Fibroblast of the conjunctiva (primary cell): ENCODE measurements at regions not wholly inside any gene's neighbourhood (a gene's known extent, or its start where the extent isn't known, plus 50 kb on each side); places are given as distances from the start of the nearest gene placed in this dataset.
A peak's percentile ranks its signal among the peaks of the same experiment; 100 is the strongest.

Experiments
- DNase-seq: peaks from one replicate; pipeline ENCODE4 v3.0.0-alpha.2; 2010; ENCODE audit warnings: low read depth

DNA sequence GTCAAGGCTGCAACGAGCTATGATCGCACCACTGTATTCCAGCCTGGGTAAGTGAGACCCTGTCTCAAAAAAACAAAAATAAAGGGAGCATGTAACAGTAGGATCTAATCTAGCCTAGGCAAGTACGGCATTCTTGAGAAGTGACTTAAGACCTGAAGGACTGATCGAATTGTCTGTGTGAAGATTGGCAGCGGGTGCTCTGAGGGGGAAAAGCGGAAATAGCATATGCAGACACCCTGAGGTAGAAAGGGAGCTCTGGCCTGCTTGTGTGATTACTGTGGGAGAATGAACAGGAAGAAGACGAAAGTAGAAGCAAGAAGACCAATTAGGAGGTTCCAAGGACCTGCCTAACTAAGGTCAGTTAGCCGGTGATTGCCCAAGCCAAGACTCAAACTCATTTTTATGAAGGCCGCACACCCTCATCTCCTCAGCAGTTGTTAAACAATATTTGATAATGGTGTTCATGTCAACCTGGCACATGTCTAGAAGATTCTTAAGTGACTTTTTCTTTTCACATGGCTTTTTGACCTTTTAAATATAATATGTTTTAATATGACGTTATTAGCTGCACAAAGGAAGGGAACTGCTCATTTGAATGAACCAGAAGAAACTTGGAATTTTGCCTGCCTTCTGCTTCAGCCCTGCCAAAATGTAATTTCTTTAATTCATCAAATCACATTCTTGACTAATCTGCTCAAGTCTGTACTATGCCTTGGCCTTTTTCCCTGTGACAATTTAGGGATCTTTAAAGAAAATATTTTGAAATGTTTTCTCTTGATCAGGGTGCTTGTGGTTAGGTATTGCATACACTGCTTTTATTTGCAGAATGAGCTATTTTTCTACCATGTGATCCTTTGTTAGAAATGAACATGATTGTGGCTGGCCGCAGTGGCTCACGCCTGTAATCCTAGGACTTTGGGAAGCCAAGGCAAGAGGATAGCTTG lies 289.2 kb upstream of the DMRT1 start:
- peak; percentile 23 for DNase-seq

DNA sequence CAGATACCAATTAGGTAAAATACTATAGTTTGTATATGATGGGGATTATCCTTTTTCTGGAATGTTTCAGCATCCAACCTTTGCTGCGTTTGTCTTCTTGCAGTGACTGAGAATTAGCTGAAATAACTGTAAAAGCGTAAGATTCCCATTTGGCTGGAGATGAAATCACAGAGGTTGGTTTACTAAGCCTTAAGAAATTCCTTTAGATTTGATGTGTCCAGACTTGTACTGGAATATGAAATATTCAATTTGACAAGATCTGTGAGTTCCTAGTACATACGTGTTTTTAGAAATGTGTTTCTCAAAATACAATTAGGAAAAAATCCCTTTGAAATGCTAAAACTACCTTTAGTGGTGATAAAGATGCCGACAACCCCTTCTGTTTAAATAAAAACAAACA lies 286.0 kb upstream of the DMRT1 start:
- DNase-seq = no peak

DNA sequence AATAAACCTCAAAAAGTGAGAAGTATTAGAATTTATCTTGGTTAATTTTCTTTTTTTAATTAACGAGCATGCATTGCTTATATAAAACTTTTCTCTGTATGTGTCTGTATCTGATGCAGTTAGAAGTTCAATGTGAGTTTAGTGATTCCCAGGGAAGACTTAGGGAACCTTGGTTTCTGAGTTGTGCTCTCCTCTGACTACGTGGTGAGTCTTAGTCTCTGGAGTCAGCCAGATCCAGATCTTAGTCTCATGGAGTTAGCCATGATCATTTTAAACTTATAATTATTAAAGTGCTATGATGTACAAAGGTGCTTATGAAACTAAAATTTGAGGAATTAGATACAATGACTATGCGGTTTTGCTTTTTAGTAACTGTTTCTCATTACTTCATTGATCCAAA lies 285.3 kb upstream of the DMRT1 start:
- DNase-seq = no peak

GRCh38 chr9:556675-557074 lies 284.8 kb upstream of the DMRT1 start:
- no peak for DNase-seq

DNA sequence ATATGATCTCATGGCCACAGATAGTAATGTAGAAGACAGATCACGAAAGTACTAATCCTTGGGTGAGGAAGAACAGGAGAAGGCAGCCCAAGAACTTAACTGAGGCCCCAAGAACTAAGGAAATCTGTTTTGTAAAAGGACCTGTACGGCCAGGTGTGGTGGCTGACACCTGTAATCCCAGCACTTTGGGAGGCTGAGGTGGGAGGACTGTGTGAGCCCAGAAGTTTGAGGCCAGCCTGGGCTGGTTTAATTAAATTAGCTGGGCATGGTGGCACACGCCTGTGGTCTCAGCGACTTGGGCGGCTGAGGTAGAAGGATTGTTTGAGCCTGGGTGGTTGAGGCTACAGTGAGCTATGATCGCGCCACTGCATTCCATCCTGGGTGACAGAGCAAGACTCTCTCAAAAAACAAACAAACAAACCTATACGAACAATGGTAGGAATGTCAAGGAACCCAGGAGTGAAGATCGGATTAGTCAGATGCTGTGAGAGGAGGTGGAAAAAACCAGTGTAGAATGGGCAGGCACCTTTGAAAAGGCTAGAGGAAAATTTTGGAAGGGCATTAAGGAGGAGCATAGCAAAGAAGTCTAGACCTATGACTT lies 283.8 kb upstream of the DMRT1 start:
- no peak for DNase-seq

- DNase-seq = peak; percentile 72
Measured at GRCh38 chr9:561427-561826, 280.1 kb upstream of the DMRT1 start.

DNA sequence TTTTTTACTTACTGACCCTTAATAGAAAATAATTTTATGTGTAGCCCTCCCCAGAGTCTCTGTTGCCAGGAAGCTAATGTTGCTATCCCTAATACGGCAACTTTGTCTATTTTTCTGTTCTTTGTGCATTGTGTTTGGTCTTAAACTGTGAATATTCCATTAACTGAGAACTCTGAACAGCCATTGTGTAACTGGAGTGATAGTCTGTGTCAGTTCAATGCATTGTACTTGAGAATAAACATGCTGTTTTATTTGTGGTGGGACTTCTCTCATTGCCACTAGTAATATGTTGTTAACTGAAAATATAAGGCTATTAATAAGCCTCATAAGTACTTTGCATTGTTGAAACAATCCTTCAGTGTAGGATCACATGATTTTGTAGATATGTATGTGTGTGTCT lies 278.3 kb upstream of the DMRT1 start:
- DNase-seq = no peak

DNA sequence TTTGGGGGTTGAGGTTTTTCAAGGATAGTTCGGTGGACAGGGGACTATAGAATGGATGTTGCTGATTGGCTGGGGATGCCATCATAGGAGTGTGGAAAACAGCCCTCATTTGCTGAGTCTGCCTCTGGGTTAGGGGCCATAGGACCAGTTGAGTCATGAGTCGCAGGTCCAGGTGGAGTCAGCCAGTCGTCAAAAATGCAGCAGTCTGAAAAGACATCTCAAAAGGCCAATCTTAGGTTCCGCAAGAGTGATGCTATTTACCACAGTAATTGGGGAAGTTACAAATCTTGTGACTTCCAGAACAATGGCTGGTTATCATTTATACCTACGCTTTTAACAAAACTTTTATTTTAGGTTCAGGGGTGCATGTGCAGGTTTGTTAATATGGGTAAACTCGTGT lies 276.0 kb upstream of the DMRT1 start:
- DNase-seq = no peak

- DNase-seq = no peak
Measured at GRCh38 chr9:567128-567746, 274.3 kb upstream of the DMRT1 start.

DNA sequence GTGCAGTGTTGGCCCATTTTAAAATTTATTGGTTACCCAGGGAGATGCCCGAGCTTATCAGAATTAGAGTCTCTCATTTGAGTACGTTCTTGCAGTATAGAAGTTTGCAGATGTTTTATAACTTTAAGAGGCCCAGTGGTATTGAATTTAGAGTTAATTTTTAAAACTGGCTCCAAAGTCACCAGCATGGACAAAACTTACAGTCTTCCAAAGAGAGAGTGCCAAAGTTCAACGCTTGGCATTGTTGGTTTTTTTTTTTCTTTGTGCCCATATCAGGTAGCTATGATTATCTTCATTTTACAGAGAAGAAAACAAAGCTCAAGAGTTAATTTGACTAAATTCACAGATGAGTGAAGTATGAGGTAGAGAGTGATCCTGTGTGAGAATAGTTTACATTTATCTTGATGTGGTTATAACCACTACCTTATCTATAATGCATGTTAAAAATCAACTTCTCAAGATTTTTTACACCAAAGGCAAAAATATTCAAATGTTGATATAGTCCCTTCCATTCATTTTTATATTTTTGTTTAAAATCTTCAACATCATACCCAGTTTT lies 273.7 kb upstream of the DMRT1 start:
- DNase-seq = no peak

DNA sequence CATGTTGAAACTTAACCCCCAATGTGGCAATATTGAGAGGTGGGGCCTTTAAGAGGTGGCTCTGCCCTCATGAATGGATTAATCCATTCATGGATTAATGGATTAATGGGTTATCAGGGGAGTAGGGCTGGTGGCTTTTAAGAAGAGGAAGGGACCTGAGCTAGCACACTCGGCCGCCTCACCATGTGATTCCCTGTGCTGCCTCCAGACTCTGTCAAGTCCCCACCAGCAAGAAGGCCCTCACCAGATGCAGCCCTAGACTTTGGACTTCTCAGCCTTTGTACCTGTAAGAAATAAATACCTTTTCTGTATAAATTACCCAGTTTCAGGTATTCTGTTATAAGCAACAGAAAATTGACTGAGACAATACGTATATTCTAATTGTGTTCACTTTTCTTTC lies 272.2 kb upstream of the DMRT1 start:
- DNase-seq = no peak

GRCh38 chr9:570187-570586 lies 271.3 kb upstream of the DMRT1 start:
- DNase-seq = no peak

- no peak for DNase-seq
Measured at GRCh38 chr9:571066-571465, 270.4 kb upstream of the DMRT1 start.

DNA sequence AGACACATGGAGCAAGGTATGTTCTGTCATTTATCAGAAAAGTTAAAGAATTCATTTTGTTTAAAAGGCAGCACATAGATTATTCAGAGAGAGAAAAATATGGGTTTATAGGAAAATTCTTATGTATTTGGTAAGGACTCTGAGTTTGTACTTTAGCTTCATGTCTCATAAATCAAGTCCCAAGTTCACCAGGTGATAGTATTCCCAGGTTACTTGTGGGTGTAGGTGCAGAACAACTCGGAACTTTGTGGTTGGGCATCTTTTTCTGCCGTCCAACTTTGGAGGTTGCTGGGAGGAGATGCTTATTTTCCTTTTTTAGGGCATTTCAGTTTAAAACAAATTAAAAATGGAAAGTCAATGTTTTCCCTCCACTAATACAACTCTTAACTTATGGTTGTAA lies 269.8 kb upstream of the DMRT1 start:
- no peak for DNase-seq

DNA sequence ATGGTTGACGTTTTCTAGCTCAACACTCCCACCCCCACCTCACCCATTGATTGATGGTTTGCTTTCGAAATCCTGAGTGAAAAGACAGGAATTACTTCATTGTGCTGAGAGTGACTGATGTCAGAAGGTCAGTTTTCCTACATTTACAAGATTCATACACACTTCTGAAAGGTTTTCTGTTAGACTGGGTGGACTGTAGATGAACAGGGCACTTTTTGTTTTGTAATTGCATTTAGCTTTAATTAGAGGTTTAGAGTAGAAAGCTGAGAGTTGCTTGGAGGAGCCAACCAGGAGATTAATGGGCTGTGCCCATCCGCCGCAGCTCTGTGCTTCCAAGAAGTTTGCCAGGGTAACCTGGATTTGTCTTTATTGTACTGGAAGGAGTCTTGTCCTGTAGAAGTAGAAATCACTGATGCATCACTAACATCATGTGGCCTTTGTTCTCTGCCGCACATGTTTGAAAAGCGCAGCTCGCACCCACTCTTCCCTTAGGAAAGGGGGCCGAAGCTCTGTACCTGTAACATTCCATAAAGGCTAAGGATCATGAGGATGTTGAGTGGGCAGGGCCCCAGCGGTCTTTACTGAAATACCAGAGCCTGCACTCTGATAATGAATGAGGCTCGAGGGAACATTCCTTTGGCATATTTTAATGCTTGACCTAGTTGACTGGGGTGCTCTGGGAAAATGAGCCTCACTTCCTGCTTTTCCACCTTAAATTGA lies 267.6 kb upstream of the DMRT1 start:
- no peak for DNase-seq

DNA sequence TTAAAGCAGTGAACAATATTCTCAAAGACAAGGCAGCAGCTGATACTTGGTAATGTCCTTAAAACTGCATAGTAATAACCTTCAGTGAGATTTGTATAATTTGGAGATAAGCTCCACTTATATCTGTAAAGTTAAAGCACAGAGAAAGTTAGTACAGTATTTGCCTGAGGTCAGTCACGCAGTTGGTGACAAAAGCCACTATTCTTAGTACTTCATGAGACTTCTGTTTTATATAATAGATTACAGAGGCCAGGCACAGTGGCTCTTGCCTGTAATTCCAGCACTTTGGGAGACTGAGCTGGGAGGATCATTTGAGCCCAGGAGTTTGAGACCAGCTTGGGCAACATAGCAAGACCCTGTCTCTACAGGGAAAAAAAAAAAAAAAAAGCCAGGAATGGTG lies 266.4 kb upstream of the DMRT1 start:
- DNase-seq = no peak

DNA sequence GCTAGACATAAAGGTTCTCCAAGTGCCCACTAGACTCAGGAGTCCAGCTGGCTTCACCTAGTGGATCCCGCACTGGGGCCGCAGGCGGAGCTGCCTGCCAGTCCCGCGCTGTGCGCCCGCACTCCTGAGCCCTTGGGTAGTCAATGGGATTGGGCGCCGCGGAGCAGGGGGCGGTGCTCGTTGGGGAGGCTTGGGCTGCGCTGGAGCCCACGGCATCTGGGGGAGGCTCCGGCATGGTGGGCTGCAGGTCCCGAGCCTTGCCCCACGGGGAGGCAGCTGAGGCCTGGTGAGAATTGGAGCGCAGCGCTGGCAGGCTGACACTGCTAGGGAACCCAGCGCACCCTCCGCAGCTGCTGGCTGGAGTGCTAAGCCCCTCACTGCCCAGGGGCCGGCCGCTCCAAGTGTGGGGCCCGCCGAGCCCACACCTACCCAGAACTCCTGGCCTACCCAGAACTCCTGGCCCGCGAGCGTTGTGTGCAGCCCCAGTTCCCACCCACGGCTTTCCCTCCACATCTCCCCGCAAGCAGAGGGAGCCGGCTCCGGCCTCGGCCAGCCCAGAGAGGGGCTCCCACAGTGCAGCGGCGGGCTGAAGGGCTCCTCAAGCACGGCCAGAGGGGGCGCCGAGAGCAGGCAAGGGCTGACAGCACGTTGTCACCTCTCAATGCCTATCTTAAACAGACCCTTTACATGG lies 260.7 kb upstream of the DMRT1 start:
- DNase-seq = no peak

DNA sequence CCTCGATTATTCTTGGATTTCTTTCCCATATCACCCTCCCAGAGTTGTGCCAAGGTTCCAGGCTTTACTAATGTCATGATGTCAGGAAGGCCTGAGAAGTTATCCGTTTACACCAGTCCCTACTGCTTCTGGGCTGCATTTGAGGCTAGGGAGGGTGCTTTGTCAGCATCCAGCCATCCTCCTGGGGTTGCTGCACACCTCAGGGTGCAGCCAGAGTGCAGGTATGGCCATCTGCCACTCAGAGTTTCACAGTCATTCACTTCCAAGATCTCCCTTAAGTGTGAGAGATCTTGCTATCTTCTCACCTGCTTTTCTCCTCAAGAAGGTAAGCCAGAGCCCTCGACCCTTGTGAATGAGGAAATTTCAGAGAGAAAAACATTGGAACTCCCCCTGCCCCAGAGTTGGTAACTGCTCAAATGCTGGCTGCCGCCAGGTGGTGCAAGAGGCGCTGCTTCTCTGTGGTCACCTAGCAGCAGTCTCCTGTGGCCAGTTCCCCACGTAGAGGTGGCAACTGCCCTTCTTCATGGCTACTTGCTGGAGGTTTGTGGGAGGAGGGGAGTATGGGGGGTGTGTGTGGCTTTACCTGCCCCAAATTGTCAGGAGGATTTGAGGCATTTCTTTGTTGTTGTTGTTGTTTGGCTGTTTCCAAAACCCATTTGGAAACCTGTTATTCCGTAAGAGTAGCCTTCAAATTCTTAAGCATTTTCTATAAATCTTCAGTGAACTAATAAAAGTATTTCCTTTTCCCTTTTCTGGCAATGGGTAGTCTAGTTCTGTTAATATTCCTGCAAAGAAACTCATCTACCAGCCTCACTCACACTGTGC lies 259.6 kb upstream of the DMRT1 start:
- DNase-seq = no peak

- DNase-seq = no peak
Measured at GRCh38 chr9:582775-583174, 258.7 kb upstream of the DMRT1 start.

DNA sequence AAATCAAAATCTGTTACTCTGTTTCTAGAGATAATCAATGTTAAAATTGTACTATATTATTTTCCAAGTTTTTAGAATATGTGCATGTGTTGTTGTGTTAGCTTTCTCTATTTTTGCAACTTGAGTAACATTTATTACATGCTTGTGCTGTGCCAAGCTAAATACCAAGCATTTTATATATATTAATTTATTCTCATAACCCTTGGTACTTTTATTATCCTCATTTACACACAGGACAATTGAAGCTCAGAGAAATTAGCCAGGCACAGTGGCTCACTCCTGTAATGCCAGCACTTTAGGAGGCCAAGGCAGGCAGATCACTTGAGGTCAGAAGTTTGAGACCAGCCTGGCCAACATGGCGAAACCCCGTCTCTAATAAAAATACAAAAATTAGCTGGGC lies 254.0 kb upstream of the DMRT1 start:
- no peak for DNase-seq

- no peak for DNase-seq
Measured at GRCh38 chr9:588981-589380, 252.5 kb upstream of the DMRT1 start.
